ENCODE measurements at regions not wholly inside any gene's neighbourhood (a gene's known extent, or its start where the extent isn't known, plus 50 kb on each side); places are given as distances from the start of the nearest gene placed in this dataset.

DNA sequence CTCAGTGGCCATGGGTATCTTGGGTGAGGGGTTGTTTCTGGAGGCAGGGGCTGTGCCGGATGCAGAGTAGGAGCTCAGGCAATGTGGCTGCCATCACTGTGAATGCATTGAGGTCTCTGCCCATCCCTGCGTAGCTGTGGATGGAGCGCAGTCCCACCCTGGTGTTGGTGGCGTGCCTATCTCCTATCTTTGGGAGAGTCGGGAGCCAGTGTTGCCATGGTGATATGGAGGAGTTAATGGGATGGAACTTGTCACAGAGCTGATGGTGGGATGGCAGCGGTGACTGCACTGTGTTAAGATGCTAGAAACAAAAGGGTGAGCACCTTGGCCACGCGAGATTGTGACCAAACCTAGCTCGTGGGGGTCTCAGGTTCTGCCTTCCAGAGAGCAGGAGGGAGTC, 197.3 kb downstream of the MELK start:
- no peaks in the 10 kb centered on the region for H3K9me2 ChIP-seq (ENCODE audit: insufficient read depth)
- no peak overlapping the region for H2AFZ ChIP-seq
- no peaks in the 10 kb centered on the region for H4K20me1 ChIP-seq (ENCODE audit: insufficient read depth)
- no peaks in the 10 kb centered on the region for H3K9me3 ChIP-seq (ENCODE audit: low read depth)
- H3K4me2 ChIP-seq (ENCODE audit: unreplicated experiment), result no peak overlapping the region
- no peak for DNase-seq
- no peak for TF ChIP-seq EZH2phosphoT487 (IDR thresholded peaks at IDR 0.05; ENCODE audit: insufficient read depth, low read depth)
- TF ChIP-seq EZH2 (IDR thresholded peaks at IDR 0.05; ENCODE audit: insufficient read depth, poor library complexity, severe bottlenecking), result no peak
- 43 to 50% methylated on average over 9 of the region's 9 CpGs for WGBS, 2 experiments (ENCODE audit: low coverage in 1 of 2, low lambda C conversion rate in 2 of 2, missing lambda C conversion rate in 2 of 2)
- no peaks in the 10 kb centered on the region for H3K4me1 ChIP-seq (ENCODE audit: insufficient read depth)
- no peaks in the 10 kb centered on the region for H3K36me3 ChIP-seq (ENCODE audit: low read depth)
- H3K27me3 ChIP-seq (replicated peaks; ENCODE audit: insufficient read depth), result peaks cover 28% of the 10 kb centered on the region
- in situ Hi-C loops (cut with MboI), result no loop called here
- H3K4me3 ChIP-seq, result no peak overlapping the region
- no peak overlapping the region for H3K9ac ChIP-seq
- H3F3A ChIP-seq (ENCODE audit: insufficient read depth), result no peaks in the 10 kb centered on the region
- H3K27ac ChIP-seq, result no peak overlapping the region
- no peaks in the 10 kb centered on the region for H3K79me2 ChIP-seq (ENCODE audit: insufficient read depth)

DNA sequence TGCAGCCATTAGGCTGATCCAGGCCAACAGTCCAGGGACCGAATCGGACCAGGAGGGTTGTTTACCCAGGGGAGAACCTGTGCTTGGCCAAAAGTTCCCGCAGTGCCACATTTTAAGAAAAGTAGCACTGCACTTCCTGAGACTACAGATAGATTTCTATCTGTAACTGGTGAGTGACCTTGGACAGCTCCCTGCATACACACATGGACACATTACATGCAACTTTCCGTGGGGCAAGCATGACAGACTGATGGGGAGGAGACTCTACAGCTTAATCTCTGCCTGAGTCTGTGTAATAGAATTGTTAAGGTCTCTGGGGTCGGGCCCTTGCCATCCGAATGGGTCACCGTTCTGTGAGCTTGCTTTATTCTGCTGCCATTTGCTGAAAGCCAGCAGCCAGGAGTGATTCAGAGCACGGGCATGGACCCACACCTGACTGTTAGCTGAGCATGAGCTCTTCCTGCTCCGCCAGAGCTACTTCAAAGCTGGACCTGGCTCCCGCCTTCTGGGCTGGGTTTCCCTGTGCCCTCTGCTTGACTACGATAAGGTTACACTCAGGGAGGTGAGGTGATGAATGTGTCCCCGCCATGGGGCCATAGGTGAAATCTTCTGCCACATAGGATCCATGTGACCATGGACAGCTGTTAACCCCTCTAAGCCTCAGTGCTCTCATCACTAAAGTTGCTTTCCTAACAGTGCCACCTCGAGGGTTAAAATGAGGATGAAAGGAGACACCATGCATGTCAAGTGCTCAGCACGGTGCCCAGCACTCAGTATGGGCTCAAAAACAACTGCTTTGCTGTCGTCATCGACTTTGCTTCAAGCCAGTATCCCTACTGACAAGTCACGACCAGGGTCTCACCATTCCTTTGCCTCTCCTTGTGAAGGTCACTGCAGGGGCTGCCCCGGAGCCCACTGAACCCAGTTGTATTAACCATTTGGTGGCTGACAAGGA, 200.0 kb downstream of the MELK start:
- Histone ChIP-seq H4K20me1 (ENCODE audit: insufficient read depth) (no peaks in the 10 kb centered on the region), H3K9me2 (ENCODE audit: insufficient read depth) (no peaks in the 10 kb centered on the region), H3K4me2 (ENCODE audit: unreplicated experiment) (no peak overlapping the region), H3K27me3 (replicated peaks; ENCODE audit: insufficient read depth) (peaks cover 33% of the 10 kb centered on the region), H2AFZ (no peak overlapping the region), H3K79me2 (ENCODE audit: insufficient read depth) (no peaks in the 10 kb centered on the region), H3F3A (ENCODE audit: insufficient read depth) (no peaks in the 10 kb centered on the region), H3K4me3 (no peak overlapping the region), H3K9ac (no peak overlapping the region), H3K36me3 (ENCODE audit: low read depth) (no peaks in the 10 kb centered on the region), H3K4me1 (ENCODE audit: insufficient read depth) (no peaks in the 10 kb centered on the region), H3K27ac (no peak overlapping the region), H3K9me3 (ENCODE audit: low read depth) (no peaks in the 10 kb centered on the region)
- WGBS, 2 experiments (ENCODE audit: low coverage in 1 of 2, low lambda C conversion rate in 2 of 2, missing lambda C conversion rate in 2 of 2), result 15 to 21% methylated on average over 18 of the region's 18 CpGs
- no peak for TF ChIP-seq EZH2phosphoT487 (IDR thresholded peaks at IDR 0.05; ENCODE audit: insufficient read depth, low read depth)
- no peak for TF ChIP-seq EZH2 (IDR thresholded peaks at IDR 0.05; ENCODE audit: insufficient read depth, poor library complexity, severe bottlenecking)
- peak; percentile 51 for DNase-seq
- in situ Hi-C loops (cut with MboI), result no loop called here

DNA sequence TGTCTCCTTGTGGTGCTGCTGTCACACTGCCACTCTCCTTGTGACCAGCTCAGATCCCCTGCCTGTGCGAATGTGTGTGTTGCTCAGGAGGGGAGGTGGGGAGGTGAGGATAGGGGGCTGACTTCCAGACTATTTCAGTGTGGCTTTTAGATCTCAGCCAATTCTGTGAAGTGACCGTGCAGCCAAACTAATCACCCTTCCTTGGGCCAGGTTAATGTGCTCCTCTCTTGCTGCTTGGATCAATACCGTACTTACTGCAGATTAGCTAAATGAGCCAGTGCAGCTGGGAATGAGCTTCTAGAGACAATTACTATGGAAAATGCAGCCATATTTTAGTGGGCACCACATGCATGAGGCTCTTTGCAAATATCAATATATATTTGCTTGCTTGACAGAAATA, 206.0 kb downstream of the MELK start:
- Histone ChIP-seq H3K27ac (no peak overlapping the region), H2AFZ (no peak overlapping the region), H3K4me3 (no peak overlapping the region), H3K79me2 (ENCODE audit: insufficient read depth) (no peaks in the 10 kb centered on the region), H4K20me1 (ENCODE audit: insufficient read depth) (no peaks in the 10 kb centered on the region), H3K9me3 (ENCODE audit: low read depth) (no peaks in the 10 kb centered on the region), H3K36me3 (ENCODE audit: low read depth) (no peaks in the 10 kb centered on the region), H3K27me3 (replicated peaks; ENCODE audit: insufficient read depth) (peaks cover 30% of the 10 kb centered on the region), H3K4me2 (ENCODE audit: unreplicated experiment) (no peak overlapping the region), H3K9me2 (ENCODE audit: insufficient read depth) (no peaks in the 10 kb centered on the region), H3K9ac (no peak overlapping the region), H3K4me1 (ENCODE audit: insufficient read depth) (no peaks in the 10 kb centered on the region), H3F3A (ENCODE audit: insufficient read depth) (no peaks in the 10 kb centered on the region)
- DNase-seq, result no peak
- WGBS, 2 experiments (ENCODE audit: low coverage in 1 of 2, low lambda C conversion rate in 2 of 2, missing lambda C conversion rate in 2 of 2), result 58 to 65% methylated on average over 3 of the region's 3 CpGs
- TF ChIP-seq EZH2phosphoT487 (IDR thresholded peaks at IDR 0.05; ENCODE audit: insufficient read depth, low read depth), result no peak
- in situ Hi-C loops (cut with MboI), result loop anchor here (5.0 kb wide), 1 partner anchor 49 kb away; no protein-coding TSS in a partner anchor

DNA sequence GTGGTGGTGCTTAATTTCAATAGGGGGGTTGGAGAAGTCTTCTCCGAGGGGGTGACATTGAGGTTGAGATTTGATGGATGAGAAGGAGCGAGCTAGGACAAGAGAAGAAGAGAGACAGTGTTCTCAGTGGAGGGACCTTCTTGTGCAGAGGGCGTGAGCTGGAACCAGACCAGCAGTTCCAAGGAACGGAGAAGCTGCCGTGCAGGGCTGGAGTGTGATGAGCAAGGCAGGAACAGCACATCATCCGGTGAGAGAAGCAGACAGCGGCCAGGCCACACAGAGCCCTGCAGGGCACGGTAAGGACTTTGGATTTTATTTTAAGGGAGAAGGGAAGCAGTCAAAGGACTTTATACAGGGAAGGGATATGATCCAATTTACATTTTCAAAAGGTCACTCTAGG, 206.9 kb downstream of the MELK start:
- Histone ChIP-seq H3K9me2 (ENCODE audit: insufficient read depth) (no peaks in the 10 kb centered on the region), H3F3A (ENCODE audit: insufficient read depth) (no peaks in the 10 kb centered on the region), H3K4me3 (no peak overlapping the region), H3K36me3 (ENCODE audit: low read depth) (no peaks in the 10 kb centered on the region), H3K79me2 (ENCODE audit: insufficient read depth) (no peaks in the 10 kb centered on the region), H3K9me3 (ENCODE audit: low read depth) (no peaks in the 10 kb centered on the region), H3K4me2 (ENCODE audit: unreplicated experiment) (no peak overlapping the region), H3K27ac (no peak overlapping the region), H3K4me1 (ENCODE audit: insufficient read depth) (no peaks in the 10 kb centered on the region), H3K9ac (no peak overlapping the region), H4K20me1 (ENCODE audit: insufficient read depth) (no peaks in the 10 kb centered on the region), H3K27me3 (replicated peaks; ENCODE audit: insufficient read depth) (peaks cover 35% of the 10 kb centered on the region), H2AFZ (no peak overlapping the region)
- in situ Hi-C loops (cut with MboI), result loop anchor here (5.0 kb wide), 1 partner anchor 48 kb away; no protein-coding TSS in a partner anchor
- DNase-seq, result peak; percentile 17
- TF ChIP-seq EZH2 (IDR thresholded peaks at IDR 0.05; ENCODE audit: insufficient read depth, poor library complexity, severe bottlenecking), result no peak
- no peak for TF ChIP-seq EZH2phosphoT487 (IDR thresholded peaks at IDR 0.05; ENCODE audit: insufficient read depth, low read depth)
- 37 to 44% methylated on average over 8 of the region's 8 CpGs for WGBS, 2 experiments (ENCODE audit: low coverage in 1 of 2, low lambda C conversion rate in 2 of 2, missing lambda C conversion rate in 2 of 2)
